ENCODE measurements at regions not wholly inside any gene's neighbourhood (a gene's known extent, or its start where the extent isn't known, plus 50 kb on each side); places are given as distances from the start of the nearest gene placed in this dataset.

GRCh38 chr2:189360861-189361260 lies 80.4 kb upstream of the WDR75 start:
- H3K4me1 ChIP-seq = no peaks in the 10 kb centered on the region
- WGBS, 2 donors = 71 to 95% methylated on average over 1 of the region's 1 CpG
- intact Hi-C loops (cut with DNase I; ENCODE audit: low total_unique reads) = no loop called here
- H3K36me3 ChIP-seq (ENCODE audit: low read depth, missing control alignments) = no peaks in the 10 kb centered on the region
- no peak overlapping the region for H3K4me3 ChIP-seq
- no peaks in the 10 kb centered on the region for H3K27me3 ChIP-seq
- DNase-seq = no peak
- TF ChIP-seq, protein P1, sequence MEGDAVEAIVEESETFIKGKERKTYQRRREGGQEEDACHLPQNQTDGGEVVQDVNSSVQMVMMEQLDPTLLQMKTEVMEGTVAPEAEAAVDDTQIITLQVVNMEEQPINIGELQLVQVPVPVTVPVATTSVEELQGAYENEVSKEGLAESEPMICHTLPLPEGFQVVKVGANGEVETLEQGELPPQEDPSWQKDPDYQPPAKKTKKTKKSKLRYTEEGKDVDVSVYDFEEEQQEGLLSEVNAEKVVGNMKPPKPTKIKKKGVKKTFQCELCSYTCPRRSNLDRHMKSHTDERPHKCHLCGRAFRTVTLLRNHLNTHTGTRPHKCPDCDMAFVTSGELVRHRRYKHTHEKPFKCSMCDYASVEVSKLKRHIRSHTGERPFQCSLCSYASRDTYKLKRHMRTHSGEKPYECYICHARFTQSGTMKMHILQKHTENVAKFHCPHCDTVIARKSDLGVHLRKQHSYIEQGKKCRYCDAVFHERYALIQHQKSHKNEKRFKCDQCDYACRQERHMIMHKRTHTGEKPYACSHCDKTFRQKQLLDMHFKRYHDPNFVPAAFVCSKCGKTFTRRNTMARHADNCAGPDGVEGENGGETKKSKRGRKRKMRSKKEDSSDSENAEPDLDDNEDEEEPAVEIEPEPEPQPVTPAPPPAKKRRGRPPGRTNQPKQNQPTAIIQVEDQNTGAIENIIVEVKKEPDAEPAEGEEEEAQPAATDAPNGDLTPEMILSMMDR (IDR thresholded peaks at IDR 0.05) = no peak
- no peak for TF ChIP-seq POLR2A (IDR thresholded peaks at IDR 0.05)
- no peak overlapping the region for H3K27ac ChIP-seq
- no peaks in the 10 kb centered on the region for H3K9me3 ChIP-seq

- intact Hi-C loops (cut with DNase I; ENCODE audit: low total_unique reads) = no loop called here
- H3K4me3 ChIP-seq = no peak overlapping the region
- no peak for TF ChIP-seq POLR2A (IDR thresholded peaks at IDR 0.05)
- TF ChIP-seq, protein P1 (IDR thresholded peaks at IDR 0.05) = no peak
- no peaks in the 10 kb centered on the region for H3K9me3 ChIP-seq
- no peaks in the 10 kb centered on the region for H3K4me1 ChIP-seq
- no peak for DNase-seq
- H3K27me3 ChIP-seq = no peaks in the 10 kb centered on the region
- H3K36me3 ChIP-seq (ENCODE audit: low read depth, missing control alignments) = no peaks in the 10 kb centered on the region
- H3K27ac ChIP-seq = no peak overlapping the region
Measured at GRCh38 chr2:189362283-189362682, 79.0 kb upstream of the WDR75 start.

GRCh38 chr2:189363559-189363958 lies 77.7 kb upstream of the WDR75 start:
- WGBS, 2 donors = 86 to 90% methylated on average over 2 of the region's 2 CpGs
- intact Hi-C loops (cut with DNase I; ENCODE audit: low total_unique reads) = no loop called here
- H3K36me3 ChIP-seq (ENCODE audit: low read depth, missing control alignments) = no peaks in the 10 kb centered on the region
- DNase-seq = no peak
- no peak overlapping the region for H3K27ac ChIP-seq
- TF ChIP-seq, protein P1 (IDR thresholded peaks at IDR 0.05) = no peak
- no peak for TF ChIP-seq POLR2A (IDR thresholded peaks at IDR 0.05)
- H3K4me3 ChIP-seq = no peak overlapping the region
- no peaks in the 10 kb centered on the region for H3K4me1 ChIP-seq
- no peaks in the 10 kb centered on the region for H3K9me3 ChIP-seq
- H3K27me3 ChIP-seq = no peaks in the 10 kb centered on the region

DNA sequence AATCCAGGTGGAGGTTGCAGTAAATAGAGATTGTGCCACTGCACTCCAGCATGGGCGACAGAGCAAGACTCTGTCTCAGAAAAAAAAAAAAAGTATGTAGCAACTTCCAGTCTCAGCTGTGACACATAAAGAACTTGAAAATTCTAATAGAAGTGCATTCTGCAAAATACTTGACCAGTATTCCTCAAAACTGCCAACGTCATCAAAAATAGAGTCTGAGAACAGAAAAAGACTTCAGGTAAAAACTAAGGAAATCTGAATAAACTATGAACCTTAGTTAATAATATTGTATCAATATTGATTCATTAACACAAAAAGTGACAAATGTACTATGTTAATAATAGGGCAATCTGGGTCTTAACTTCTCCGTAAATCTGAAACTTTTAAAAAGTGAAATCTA lies 76.7 kb upstream of the WDR75 start:
- H3K4me1 ChIP-seq = no peaks in the 10 kb centered on the region
- intact Hi-C loops (cut with DNase I; ENCODE audit: low total_unique reads) = no loop called here
- 90 to 96% methylated on average over 3 of the region's 3 CpGs for WGBS, 2 donors
- no peak overlapping the region for H3K27ac ChIP-seq
- no peak for TF ChIP-seq POLR2A (IDR thresholded peaks at IDR 0.05)
- TF ChIP-seq, protein P1 (IDR thresholded peaks at IDR 0.05) = no peak
- DNase-seq = no peak
- H3K36me3 ChIP-seq (ENCODE audit: low read depth, missing control alignments) = no peaks in the 10 kb centered on the region
- no peaks in the 10 kb centered on the region for H3K27me3 ChIP-seq
- H3K9me3 ChIP-seq = no peaks in the 10 kb centered on the region
- H3K4me3 ChIP-seq = no peak overlapping the region

- TF ChIP-seq, protein P1 (IDR thresholded peaks at IDR 0.05) = no peak
- TF ChIP-seq POLR2A (IDR thresholded peaks at IDR 0.05) = no peak
- intact Hi-C loops (cut with DNase I; ENCODE audit: low total_unique reads) = no loop called here
- 97 to 99% methylated on average over 3 of the region's 3 CpGs for WGBS, 2 donors
- Histone ChIP-seq H3K27ac (no peak overlapping the region), H3K36me3 (ENCODE audit: low read depth, missing control alignments) (no peaks in the 10 kb centered on the region), H3K4me3 (no peak overlapping the region), H3K4me1 (no peaks in the 10 kb centered on the region), H3K9me3 (no peaks in the 10 kb centered on the region), H3K27me3 (no peaks in the 10 kb centered on the region)
- DNase-seq = no peak
Measured at GRCh38 chr2:189366349-189366748, 74.9 kb upstream of the WDR75 start.
